Cardiac muscle cell (in vitro differentiated cells and primary cell): ENCODE measurements at regions not wholly inside any gene's neighbourhood (a gene's known extent, or its start where the extent isn't known, plus 50 kb on each side); places are given as distances from the start of the nearest gene placed in this dataset.

Experiments
- DNase-seq, 2 donors: peaks; one replicate each; pipeline versions ENCODE4 v3.0.0 to v3.0.0-alpha.2; 2010 to 2017; ENCODE audit warnings: low read depth in 1 of 2, low spot score in 1 of 2
- H3K27ac ChIP-seq: fragments of 200-600 bp; sonication (generic); 2 replicates; pipeline ENCODE4 v1.5.1; 2016
- H3K27me3 ChIP-seq: fragments of 200-600 bp; sonication (generic); 2 replicates; pipeline ENCODE4 v1.6.0; 2016; ENCODE audit warnings: control low read depth
- H3K36me3 ChIP-seq: fragments of 200-600 bp; sonication (generic); 2 replicates; pipeline ENCODE4 v1.5.1; 2016; ENCODE audit warnings: control low read depth
- H3K4me1 ChIP-seq: fragments of 200-600 bp; sonication (generic); 2 replicates; pipeline ENCODE4 v1.8.1; 2017; ENCODE audit warnings: low read depth, mild to moderate bottlenecking, mixed run types
- H3K4me3 ChIP-seq: fragments of 200-600 bp; sonication (generic); 2 replicates; pipeline ENCODE4 v1.5.1; 2016; ENCODE audit warnings: mild to moderate bottlenecking
- H3K9me3 ChIP-seq: fragments of 200-600 bp; sonication (generic); 2 replicates; pipeline ENCODE4 v1.5.1; 2017; ENCODE audit warnings: low read depth, mild to moderate bottlenecking, control low read depth
- CTCF ChIP-seq: IDR thresholded peaks from 2 replicates; pipeline ENCODE4 v1.5.1; 2012; ENCODE audit warnings: low read depth, mild to moderate bottlenecking, low read length

GRCh38 chr9:27801545-27801944, 228.3 kb upstream of the C9orf72 start:
- Histone ChIP-seq H3K9me3 (no peaks in the 10 kb centered on the region), H3K4me3 (no peak overlapping the region), H3K4me1 (no peaks in the 10 kb centered on the region), H3K27ac (no peak overlapping the region), H3K36me3 (no peaks in the 10 kb centered on the region), H3K27me3 (no peaks in the 10 kb centered on the region)
- no peak for TF ChIP-seq CTCF
- no peak for DNase-seq

GRCh38 chr9:27802418-27802817, 229.1 kb upstream of the C9orf72 start:
- no peaks in the 10 kb centered on the region for H3K9me3 ChIP-seq
- H3K4me3 ChIP-seq = no peak overlapping the region
- DNase-seq = no peak
- H3K36me3 ChIP-seq = no peaks in the 10 kb centered on the region
- TF ChIP-seq CTCF = no peak
- H3K27ac ChIP-seq = no peak overlapping the region
- H3K27me3 ChIP-seq = no peaks in the 10 kb centered on the region
- H3K4me1 ChIP-seq = no peaks in the 10 kb centered on the region

GRCh38 chr9:27808864-27809263, 235.6 kb upstream of the C9orf72 start:
- no peaks in the 10 kb centered on the region for H3K27me3 ChIP-seq
- no peak for DNase-seq
- no peaks in the 10 kb centered on the region for H3K36me3 ChIP-seq
- no peak for TF ChIP-seq CTCF
- no peaks in the 10 kb centered on the region for H3K4me1 ChIP-seq
- no peak overlapping the region for H3K27ac ChIP-seq
- no peak overlapping the region for H3K4me3 ChIP-seq
- no peaks in the 10 kb centered on the region for H3K9me3 ChIP-seq

- TF ChIP-seq CTCF = no peak
- no peaks in the 10 kb centered on the region for H3K36me3 ChIP-seq
- H3K27ac ChIP-seq = no peak overlapping the region
- no peaks in the 10 kb centered on the region for H3K4me1 ChIP-seq
- H3K4me3 ChIP-seq = no peak overlapping the region
- H3K9me3 ChIP-seq = no peaks in the 10 kb centered on the region
- DNase-seq = no peak
- no peaks in the 10 kb centered on the region for H3K27me3 ChIP-seq
Measured at GRCh38 chr9:27817747-27818146, 244.5 kb upstream of the C9orf72 start.

- no peak for TF ChIP-seq CTCF
- no peaks in the 10 kb centered on the region for H3K36me3 ChIP-seq
- H3K27ac ChIP-seq = no peak overlapping the region
- H3K4me1 ChIP-seq = no peaks in the 10 kb centered on the region
- no peak overlapping the region for H3K4me3 ChIP-seq
- no peaks in the 10 kb centered on the region for H3K27me3 ChIP-seq
- no peaks in the 10 kb centered on the region for H3K9me3 ChIP-seq
- no peak for DNase-seq
Measured at GRCh38 chr9:27818348-27818747, 245.1 kb upstream of the C9orf72 start.

GRCh38 chr9:27828908-27829307, 255.6 kb upstream of the C9orf72 start:
- no peaks in the 10 kb centered on the region for H3K36me3 ChIP-seq
- TF ChIP-seq CTCF = no peak
- H3K9me3 ChIP-seq = no peaks in the 10 kb centered on the region
- no peak overlapping the region for H3K4me3 ChIP-seq
- DNase-seq = no peak
- peak overlapping the region; percentile 73 for H3K27ac ChIP-seq
- no peaks in the 10 kb centered on the region for H3K27me3 ChIP-seq
- peaks cover 6% of the 10 kb centered on the region for H3K4me1 ChIP-seq
